Pancreas (tissue), 10 donors: ENCODE measurements at regions not wholly inside any gene's neighbourhood (a gene's known extent, or its start where the extent isn't known, plus 50 kb on each side); places are given as distances from the start of the nearest gene placed in this dataset.

Source experiments
- ATAC-seq, 4 donors: fragments of 200-7000 bp; cut with Tn5 transposase; one replicate each; pipeline versions ENCODE4 v1.8.0 to v1.9.1; 2020; ENCODE audit warnings: mild to moderate bottlenecking in 4 of 4, moderate library complexity in 4 of 4
- DNase-seq, 6 donors: peaks; one replicate each; pipeline ENCODE4 v3.0.0-alpha.2; 2020
- FAIRE-seq: peaks from 2 replicates; lab custom pipeline; 2012; peaks lifted over from hg19 to GRCh38; lab: Jason Lieb, UNC
- H3K27ac ChIP-seq, 4 donors: fragments of 200-600 bp; sonication (generic); 1 replicate in 3 of 4; 2 replicates in 1 of 4; pipeline versions ENCODE4 v1.5.0 to v1.8.0; 2020
- H3K27me3 ChIP-seq, 4 donors: fragments of 200-600 bp; one replicate each; pipeline ENCODE4 v1.8.0; 2021
- H3K36me3 ChIP-seq, 3 donors: fragments of 200-600 bp; sonication (generic) in 1 of 3; one replicate each; pipeline versions ENCODE4 v1.5.0 to v1.8.0; 2020 to 2021
- H3K4me1 ChIP-seq, 3 donors: fragments of 200-600 bp; one replicate each; pipeline ENCODE4 v1.8.0; 2021
- H3K4me3 ChIP-seq, 4 donors: fragments of 200-600 bp; sonication (generic) in 2 of 4; one replicate each; pipeline versions ENCODE4 v1.5.0 to v1.8.0; 2020 to 2021
- H3K9me3 ChIP-seq, 4 donors: fragments of 200-600 bp; one replicate each; pipeline ENCODE4 v1.8.0; 2021
- CTCF ChIP-seq, 4 donors: fragments of 200-600 bp; sonication (generic) in 3 of 4; IDR thresholded peaks; one replicate each; pipeline versions ENCODE4 v1.5.0 to v1.8.0; 2021; ENCODE audit warnings: antibody characterized with exemption in 4 of 4
- WGBS, 2 donors: extraction: QIAGEN DNeasy Blood & Tissue Kit; methylation state at CpG; one replicate each; pipeline ENCODE4 v1.1.7; 2013; 5-methylcytosine and 5-hydroxymethylcytosine counted together
- intact Hi-C, 3 donors: fragments of 100-400 bp; cut with DNase I; formaldehyde crosslinking; loops; one replicate each; pipeline versions ENCODE4 v1.11.1 to v1.14.2; 2022
- donor health status: healthy with polysubstance abuse.
- donor health status: DM: no; HTN: no; CAD: no; lungs with moderate emphysema.
- donor health status: DM: no; HTN: no; CAD: no.
- donor health status: control.
- donor health status: control.
- donor health status: Bipolar disorder and iron deficiency.
- donor health status: DM: yes; HTN: yes; CAD: no.
- donor health status: DM: no; HTN: no; CAD: no.
- donor health status: DM: no; HTN: no; CAD: no.
- donor health status: DM: yes; HTN: yes; CAD: no.

DNA sequence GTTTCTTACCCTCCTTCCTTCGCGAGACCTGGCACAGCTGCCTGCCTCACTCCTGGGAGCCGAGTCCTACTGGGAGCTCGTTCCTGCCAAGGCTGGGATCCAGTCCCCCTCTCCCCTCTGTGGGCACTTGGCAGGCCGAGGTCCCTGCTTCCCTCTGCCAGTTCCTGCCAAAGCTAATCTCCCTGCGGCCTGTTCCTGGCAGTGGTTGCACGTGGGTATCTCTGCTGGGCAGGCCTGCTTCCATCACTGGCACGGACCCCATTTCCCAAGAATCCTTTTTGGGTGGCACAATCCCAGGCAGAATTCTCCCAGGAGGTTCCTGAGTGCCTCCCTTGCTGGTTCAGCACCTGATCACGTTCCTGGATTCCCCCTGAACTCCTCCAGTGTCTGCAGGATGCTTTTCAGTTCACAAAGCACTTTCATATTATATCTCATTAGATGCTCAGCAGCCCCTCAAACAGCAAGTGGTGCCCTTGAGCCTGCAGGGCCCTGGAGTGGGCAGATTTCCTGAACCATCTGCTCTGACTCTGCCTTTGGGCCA is 96.5 kb downstream of the RRM1 start:
- intact Hi-C loops = loop anchor here in 1 of 3 donors (5.0 kb wide), 1 partner anchor 816 kb away; no protein-coding TSS in a partner anchor
- no peak for ATAC-seq

DNA sequence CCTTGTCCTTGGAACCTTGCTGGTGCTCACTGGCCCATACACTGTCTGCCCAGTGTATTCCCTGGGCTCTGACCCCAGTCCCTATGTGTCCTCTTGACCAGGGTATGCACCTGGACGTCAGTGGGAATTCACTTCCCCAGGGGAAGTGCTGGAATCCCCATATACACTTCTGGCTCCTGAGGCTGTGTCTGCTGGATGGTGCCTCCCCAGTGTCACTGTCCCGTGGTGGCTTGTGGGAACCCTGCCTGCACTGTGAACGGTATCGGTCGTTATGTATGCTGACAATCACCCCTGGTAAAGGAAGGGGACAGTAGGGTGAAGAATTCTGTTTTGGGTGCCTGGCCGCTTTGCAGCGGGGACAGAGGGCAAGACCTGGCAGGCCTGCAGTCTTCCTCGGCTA is 95.9 kb downstream of the RRM1 start:
- intact Hi-C loops = loop anchor here in 1 of 3 donors (5.0 kb wide), 1 partner anchor 817 kb away; no protein-coding TSS in a partner anchor
- no peak for TF ChIP-seq CTCF (IDR thresholded peaks at IDR 0.05)
- WGBS, 2 donors = 75 to 89% methylated on average over 8 of the region's 8 CpGs
- H3K27me3 ChIP-seq = no peaks in the 10 kb centered on the region
- H3K4me1 ChIP-seq = no peaks in the 10 kb centered on the region
- no peak overlapping the region for H3K4me3 ChIP-seq
- H3K27ac ChIP-seq = no peak overlapping the region
- FAIRE-seq (no peak), DNase-seq (no peak), ATAC-seq (no peak)
- no peaks in the 10 kb centered on the region for H3K9me3 ChIP-seq
- no peaks in the 10 kb centered on the region for H3K36me3 ChIP-seq

More for the DNA sequence above, 96.5 kb downstream of the RRM1 start:
- no peak for TF ChIP-seq CTCF (IDR thresholded peaks at IDR 0.05)
- Histone ChIP-seq H3K27ac (no peak overlapping the region), H3K9me3 (no peaks in the 10 kb centered on the region), H3K4me3 (no peak overlapping the region), H3K36me3 (no peaks in the 10 kb centered on the region), H3K4me1 (no peaks in the 10 kb centered on the region), H3K27me3 (no peaks in the 10 kb centered on the region)
- FAIRE-seq (no peak), DNase-seq (peak in 2 of 6 donors; percentile 13 to 51)
- WGBS, 2 donors = 35 to 41% methylated on average over 9 of the region's 9 CpGs

DNA sequence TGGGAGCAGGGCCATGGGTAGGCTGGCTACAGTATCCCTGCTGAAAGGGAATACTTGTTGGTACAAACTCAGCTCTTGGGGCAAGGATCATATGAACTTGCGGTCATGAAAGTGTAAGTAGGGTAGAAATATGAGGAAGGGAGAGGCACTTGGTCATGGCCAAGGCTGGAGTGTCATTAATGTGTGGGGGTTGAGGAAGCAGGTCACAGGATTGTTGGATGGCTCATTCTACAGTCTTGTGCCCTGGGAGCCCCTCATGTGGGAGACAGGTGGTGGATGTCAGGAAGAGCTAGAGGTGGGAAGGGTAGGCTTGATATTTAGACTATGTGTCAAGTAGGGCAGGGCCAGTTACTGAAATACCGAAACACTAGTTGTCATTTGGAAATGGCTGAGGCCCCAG is 95.5 kb downstream of the RRM1 start:
- FAIRE-seq = no peak
- Histone ChIP-seq H3K27me3 (no peaks in the 10 kb centered on the region), H3K4me1 (no peaks in the 10 kb centered on the region), H3K4me3 (no peak overlapping the region), H3K9me3 (no peaks in the 10 kb centered on the region), H3K27ac (no peak overlapping the region), H3K36me3 (no peaks in the 10 kb centered on the region)
- intact Hi-C loops = loop anchor here in 1 of 3 donors (5.0 kb wide), 1 partner anchor 817 kb away; no protein-coding TSS in a partner anchor
- no peak for DNase-seq
- WGBS, 2 donors = 48% methylated on average over 2 of the region's 2 CpGs
- ATAC-seq = no peak
- TF ChIP-seq CTCF (IDR thresholded peaks at IDR 0.05) = no peak
